Erythroblast (primary cell): ENCODE measurements at regions not wholly inside any gene's neighbourhood (a gene's known extent, or its start where the extent isn't known, plus 50 kb on each side); places are given as distances from the start of the nearest gene placed in this dataset.

ENCODE experiments used
- GATA1 ChIP-seq: IDR thresholded peaks from 2 replicates; pipeline ENCODE4 v1.6.1; 2011; ENCODE audit warnings: low read depth, mild to moderate bottlenecking, control low read depth, low read length, moderate library complexity
- POLR2A ChIP-seq: IDR thresholded peaks from 2 replicates; pipeline ENCODE4 v1.6.1; 2011; ENCODE audit warnings: mild to moderate bottlenecking, low read length

DNA sequence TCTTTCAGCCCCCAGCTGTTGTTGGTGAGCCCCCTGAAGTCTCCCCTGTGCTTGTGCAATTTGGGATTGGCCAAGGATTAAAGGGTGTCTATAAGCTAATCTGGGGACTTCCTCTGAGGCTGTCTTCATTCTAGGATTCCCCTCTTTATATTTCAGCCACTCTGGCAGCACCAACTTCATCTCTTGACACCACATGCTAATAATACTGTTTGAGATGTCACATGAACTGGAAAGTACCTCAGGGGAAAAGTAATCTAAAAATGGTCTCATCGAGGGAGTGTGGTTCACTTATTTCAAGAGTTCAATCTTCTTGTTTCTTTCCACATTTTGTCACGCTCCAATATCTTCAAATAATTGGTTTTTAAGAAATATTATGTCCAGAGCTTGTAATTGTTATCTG, 279.2 kb upstream of the TMC3 start:
- no peak for TF ChIP-seq POLR2A
- no peak for TF ChIP-seq GATA1
